Cardiac muscle cell (in vitro differentiated cells and primary cell): ENCODE measurements at regions not wholly inside any gene's neighbourhood (a gene's known extent, or its start where the extent isn't known, plus 50 kb on each side); places are given as distances from the start of the nearest gene placed in this dataset.
A peak's percentile ranks its signal among the peaks of the same experiment; 100 is the strongest.

Experiments used
- DNase-seq, 2 donors: peaks; one replicate each; pipeline versions ENCODE4 v3.0.0 to v3.0.0-alpha.2; 2010 to 2017; ENCODE audit warnings: low read depth in 1 of 2, low spot score in 1 of 2
- H3K27ac ChIP-seq: fragments of 200-600 bp; sonication (generic); 2 replicates; pipeline ENCODE4 v1.5.1; 2016
- H3K27me3 ChIP-seq: fragments of 200-600 bp; sonication (generic); 2 replicates; pipeline ENCODE4 v1.6.0; 2016; ENCODE audit warnings: control low read depth
- H3K36me3 ChIP-seq: fragments of 200-600 bp; sonication (generic); 2 replicates; pipeline ENCODE4 v1.5.1; 2016; ENCODE audit warnings: control low read depth
- H3K4me1 ChIP-seq: fragments of 200-600 bp; sonication (generic); 2 replicates; pipeline ENCODE4 v1.8.1; 2017; ENCODE audit warnings: low read depth, mild to moderate bottlenecking, mixed run types
- H3K4me3 ChIP-seq: fragments of 200-600 bp; sonication (generic); 2 replicates; pipeline ENCODE4 v1.5.1; 2016; ENCODE audit warnings: mild to moderate bottlenecking
- H3K9me3 ChIP-seq: fragments of 200-600 bp; sonication (generic); 2 replicates; pipeline ENCODE4 v1.5.1; 2017; ENCODE audit warnings: low read depth, mild to moderate bottlenecking, control low read depth
- TF ChIP-seq, protein P1 (sequence below): IDR thresholded peaks from 2 replicates; pipeline ENCODE4 v1.5.1; 2012; ENCODE audit warnings: low read depth, mild to moderate bottlenecking, low read length

DNA sequence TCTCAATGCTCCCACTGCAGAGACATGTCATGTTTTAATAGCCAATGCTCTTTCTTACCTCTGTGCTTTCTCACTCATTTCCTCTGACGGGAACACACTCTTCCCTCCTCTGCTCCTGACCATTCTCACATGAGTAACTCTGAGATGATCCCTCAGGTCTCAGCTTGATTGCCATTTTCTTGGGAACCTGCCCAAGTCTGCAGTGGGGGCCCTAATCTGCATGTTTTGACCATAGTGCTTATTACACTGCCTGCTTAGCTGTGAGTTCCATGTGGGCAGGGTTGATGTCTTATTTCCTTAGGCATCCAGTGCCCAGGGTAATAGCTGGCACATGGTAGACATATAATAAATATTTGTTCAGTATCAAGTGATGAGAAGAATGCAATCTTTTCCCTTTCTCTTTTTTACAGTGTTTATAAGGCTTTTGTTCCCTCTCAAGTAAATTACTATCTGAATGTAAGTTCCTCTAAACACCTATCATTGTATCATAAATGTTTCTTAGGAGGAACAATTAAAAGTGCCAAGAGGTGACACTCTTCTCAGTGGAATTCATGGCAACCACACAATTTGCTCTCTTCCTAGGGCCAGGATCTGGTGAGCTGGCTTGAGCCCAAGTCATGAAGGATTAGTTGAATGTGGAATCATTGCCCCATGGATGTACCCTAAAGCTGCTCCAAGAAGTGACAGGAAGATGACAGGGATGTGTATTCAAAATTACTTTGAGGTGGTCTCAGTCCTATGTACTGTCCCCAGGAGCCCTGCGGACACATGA lies 485.4 kb upstream of the USP24 start:
- DNase-seq: peak in 1 of 2 donors; percentile 40
- Histone ChIP-seq H3K27me3 (no peaks in the 10 kb centered on the region), H3K4me1 (peaks cover 15% of the 10 kb centered on the region), H3K9me3 (no peaks in the 10 kb centered on the region), H3K4me3 (no peak overlapping the region), H3K36me3 (no peaks in the 10 kb centered on the region), H3K27ac (no peak overlapping the region)
- TF ChIP-seq, protein P1, sequence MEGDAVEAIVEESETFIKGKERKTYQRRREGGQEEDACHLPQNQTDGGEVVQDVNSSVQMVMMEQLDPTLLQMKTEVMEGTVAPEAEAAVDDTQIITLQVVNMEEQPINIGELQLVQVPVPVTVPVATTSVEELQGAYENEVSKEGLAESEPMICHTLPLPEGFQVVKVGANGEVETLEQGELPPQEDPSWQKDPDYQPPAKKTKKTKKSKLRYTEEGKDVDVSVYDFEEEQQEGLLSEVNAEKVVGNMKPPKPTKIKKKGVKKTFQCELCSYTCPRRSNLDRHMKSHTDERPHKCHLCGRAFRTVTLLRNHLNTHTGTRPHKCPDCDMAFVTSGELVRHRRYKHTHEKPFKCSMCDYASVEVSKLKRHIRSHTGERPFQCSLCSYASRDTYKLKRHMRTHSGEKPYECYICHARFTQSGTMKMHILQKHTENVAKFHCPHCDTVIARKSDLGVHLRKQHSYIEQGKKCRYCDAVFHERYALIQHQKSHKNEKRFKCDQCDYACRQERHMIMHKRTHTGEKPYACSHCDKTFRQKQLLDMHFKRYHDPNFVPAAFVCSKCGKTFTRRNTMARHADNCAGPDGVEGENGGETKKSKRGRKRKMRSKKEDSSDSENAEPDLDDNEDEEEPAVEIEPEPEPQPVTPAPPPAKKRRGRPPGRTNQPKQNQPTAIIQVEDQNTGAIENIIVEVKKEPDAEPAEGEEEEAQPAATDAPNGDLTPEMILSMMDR: no peak

DNA sequence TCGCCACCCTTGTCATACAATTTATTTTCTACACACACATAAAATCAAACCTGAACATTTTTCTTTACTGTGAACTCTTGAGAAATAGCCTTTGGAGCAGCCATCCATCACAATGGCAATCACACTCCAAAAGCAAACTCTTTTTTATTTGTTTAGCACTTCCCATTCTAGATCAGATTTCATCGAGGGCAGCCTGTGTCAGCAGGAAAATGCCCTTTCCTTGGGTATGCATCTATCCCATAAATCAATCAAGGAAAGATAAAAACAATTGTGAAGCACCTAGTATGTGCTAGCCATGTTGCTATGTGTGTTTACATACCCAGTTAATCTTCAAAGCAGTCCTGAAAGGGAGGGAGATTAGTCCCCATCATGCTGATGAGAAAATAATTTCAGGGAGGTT lies 484.1 kb upstream of the USP24 start:
- Histone ChIP-seq H3K4me3 (no peak overlapping the region), H3K27me3 (no peaks in the 10 kb centered on the region), H3K9me3 (no peaks in the 10 kb centered on the region), H3K4me1 (peaks cover 28% of the 10 kb centered on the region), H3K36me3 (no peaks in the 10 kb centered on the region), H3K27ac (no peak overlapping the region)
- TF ChIP-seq, protein P1: no peak
- no peak for DNase-seq

DNA sequence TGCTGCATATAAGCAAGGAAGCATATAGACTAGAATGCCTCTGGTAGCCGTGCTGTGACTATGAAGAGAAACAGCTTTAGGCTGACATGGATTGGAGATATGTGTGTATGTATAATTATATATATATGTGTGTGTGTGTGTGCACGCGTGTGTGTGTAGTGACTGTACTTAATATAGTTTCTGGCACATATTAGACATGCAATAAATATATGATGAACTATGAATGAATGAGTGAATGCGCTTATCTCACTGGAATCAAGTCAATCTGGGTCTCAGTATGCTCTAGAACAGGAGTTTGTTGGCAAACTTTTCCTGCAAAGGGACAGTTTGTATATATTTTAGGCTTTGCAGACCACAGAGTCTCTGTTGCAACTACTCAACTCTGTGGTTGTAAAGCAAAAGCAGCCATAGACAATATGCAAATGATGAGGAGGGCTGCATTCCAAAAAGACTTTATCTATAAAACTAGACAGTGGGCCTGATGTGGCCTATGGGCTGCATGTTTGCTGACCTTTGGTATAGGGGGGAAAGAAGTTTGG lies 482.9 kb upstream of the USP24 start:
- Histone ChIP-seq H3K4me3 (no peak overlapping the region), H3K9me3 (no peaks in the 10 kb centered on the region), H3K36me3 (no peaks in the 10 kb centered on the region), H3K27ac (no peak overlapping the region), H3K27me3 (no peaks in the 10 kb centered on the region), H3K4me1 (peaks cover 35% of the 10 kb centered on the region)
- TF ChIP-seq, protein P1: no peak
- no peak for DNase-seq

DNA sequence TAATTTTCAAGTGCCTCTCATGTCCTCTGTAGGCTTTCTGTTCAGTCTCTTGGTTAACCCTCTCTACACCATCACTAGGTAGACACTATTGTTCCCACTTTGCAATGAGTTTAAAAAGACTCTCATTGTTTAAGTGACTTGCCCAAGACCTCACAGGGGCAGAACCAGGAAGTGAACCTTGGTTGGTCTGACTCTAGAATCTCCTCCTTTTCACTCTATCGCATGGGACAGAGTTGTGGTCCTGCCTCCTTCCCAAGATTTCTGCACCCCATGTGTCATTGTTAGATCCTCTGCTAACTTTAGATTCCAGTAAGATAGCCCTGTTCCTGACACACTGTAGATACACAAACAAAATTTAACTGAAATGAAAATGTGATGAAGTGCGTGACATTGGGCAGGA lies 481.7 kb upstream of the USP24 start:
- no peak overlapping the region for H3K4me3 ChIP-seq
- no peaks in the 10 kb centered on the region for H3K27me3 ChIP-seq
- DNase-seq: peak in 1 of 2 donors; percentile 63
- TF ChIP-seq, protein P1: no peak
- H3K9me3 ChIP-seq: no peaks in the 10 kb centered on the region
- no peaks in the 10 kb centered on the region for H3K36me3 ChIP-seq
- H3K4me1 ChIP-seq: peaks cover 35% of the 10 kb centered on the region
- H3K27ac ChIP-seq: peak overlapping the region; percentile 7

DNA sequence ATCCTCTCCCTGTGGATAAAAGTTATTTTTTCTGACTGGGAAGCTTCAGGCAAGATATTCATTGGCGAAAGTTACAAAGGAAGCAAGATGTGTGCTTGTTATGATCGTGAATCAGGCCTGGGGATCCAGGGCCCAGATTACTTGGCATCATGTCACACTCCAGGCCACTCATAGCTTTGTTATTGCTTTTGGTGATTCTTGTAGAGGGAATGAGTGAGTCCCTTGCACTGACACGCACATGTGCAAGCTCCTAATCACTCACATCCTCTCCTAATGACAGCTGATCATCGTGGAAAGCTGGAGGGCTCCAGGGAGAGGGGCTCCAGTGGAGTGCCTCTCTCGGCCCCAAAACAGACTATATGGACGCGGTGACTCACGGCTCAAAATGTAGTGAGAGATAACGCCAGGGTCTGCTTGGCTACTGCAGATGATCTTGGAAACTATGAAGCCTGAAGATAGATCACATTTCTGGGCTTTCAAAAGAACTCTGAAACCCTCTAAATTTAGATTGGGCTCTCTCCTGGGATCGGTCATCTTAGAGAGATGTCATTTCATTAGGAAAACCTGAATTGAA lies 481.1 kb upstream of the USP24 start:
- Histone ChIP-seq H3K27ac (peak overlapping the region; percentile 7), H3K27me3 (no peaks in the 10 kb centered on the region), H3K4me3 (no peak overlapping the region), H3K4me1 (peaks cover 35% of the 10 kb centered on the region), H3K9me3 (no peaks in the 10 kb centered on the region), H3K36me3 (no peaks in the 10 kb centered on the region)
- TF ChIP-seq, protein P1: no peak
- peak; percentile 15 to 63 for DNase-seq
